Activated CD4-positive, CD25-positive, alpha-beta regulatory T cell treated with anti-CD3 and anti-CD28 coated beads, Interleukin-2, amount 50 U/mL, for 16 hours (primary cell): ENCODE measurements at regions not wholly inside any gene's neighbourhood (a gene's known extent, or its start where the extent isn't known, plus 50 kb on each side); places are given as distances from the start of the nearest gene placed in this dataset.
"Not testable (repeated sequence)": the region's sequence is repeated elsewhere in the genome, so short reads cannot be mapped to it uniquely, and the experiment has no call there.

Experiments
- DNase-seq: peaks from one replicate; pipeline ENCODE4 v3.0.0-alpha.2; 2020; ENCODE audit warnings: low read depth, low spot score

- DNase-seq, result no peak
Observed at GRCh38 chr21:15669247-15669646, 60.5 kb upstream of the USP25 start.

- no peak for DNase-seq
Observed at GRCh38 chr21:15671188-15671587, 58.6 kb upstream of the USP25 start.

GRCh38 chr21:15672578-15672977, 57.2 kb upstream of the USP25 start:
- DNase-seq, result not testable (repeated sequence)

- DNase-seq, result no peak
Observed at GRCh38 chr21:15676935-15677334, 52.8 kb upstream of the USP25 start.

- DNase-seq, result no peak
Observed at GRCh38 chr21:15679630-15680029, 50.2 kb upstream of the USP25 start.
